MV-4-11 (cell line): ENCODE measurements at regions not wholly inside any gene's neighbourhood (a gene's known extent, or its start where the extent isn't known, plus 50 kb on each side); places are given as distances from the start of the nearest gene placed in this dataset.
"Not testable (repeated sequence)": the region's sequence is repeated elsewhere in the genome, so short reads cannot be mapped to it uniquely, and the experiment has no call there.

Source experiments
- DNase-seq: peaks from one replicate; lab custom pipeline; 2025; lab: John Stamatoyannopoulos, UW

DNA sequence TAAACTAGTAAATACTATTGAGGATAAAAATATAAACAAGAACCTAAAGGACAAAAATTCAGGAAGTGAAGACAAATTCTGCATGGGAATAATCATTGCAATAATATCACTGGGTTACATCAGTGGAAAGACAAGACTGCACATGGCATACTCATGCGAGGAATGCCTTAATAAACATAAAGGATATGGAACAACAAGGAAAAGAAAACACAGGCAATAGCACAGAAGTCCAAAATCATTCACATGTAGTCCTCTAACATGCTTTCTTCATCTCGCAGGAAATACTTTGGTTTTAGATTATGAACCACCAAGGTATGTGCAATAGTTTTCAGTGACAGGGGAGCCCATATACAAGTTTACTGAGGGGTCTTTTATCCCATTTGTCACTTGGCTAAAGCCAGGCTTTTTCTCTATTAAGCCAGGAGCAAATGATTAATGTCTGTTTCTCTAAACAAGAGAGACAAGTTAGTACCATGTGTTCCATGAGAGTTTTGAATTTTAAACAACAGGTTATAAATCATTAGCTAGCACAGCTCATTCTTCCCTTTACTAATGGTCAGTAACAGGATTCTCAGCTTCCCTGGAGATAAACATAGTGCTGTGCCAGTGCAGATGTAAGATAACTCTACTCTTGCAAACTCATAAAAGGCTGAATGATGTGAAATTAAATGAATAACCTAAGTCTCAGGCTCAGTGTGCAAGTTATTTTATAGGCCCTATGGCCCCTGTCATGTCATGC lies 353.6 kb upstream of the FSIP2 start:
- DNase-seq = no peak

DNA sequence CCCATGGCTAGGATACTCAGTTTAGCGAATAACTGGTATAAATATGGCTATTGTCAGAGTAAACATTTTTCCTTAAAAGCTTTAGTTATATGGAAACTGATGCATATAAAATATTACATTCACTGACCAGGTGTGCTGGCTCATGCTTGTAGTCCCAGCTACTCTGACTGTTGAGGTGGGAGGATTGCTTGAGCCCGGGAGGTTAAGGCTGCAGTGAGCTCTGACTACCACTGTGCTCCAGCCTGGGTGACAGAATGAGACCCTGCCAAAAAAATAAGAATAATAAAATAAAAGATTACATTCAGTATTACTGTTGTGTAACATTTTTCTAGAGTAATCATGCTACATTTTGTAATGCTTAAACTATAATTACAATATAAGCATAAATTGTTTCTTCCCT lies 350.4 kb upstream of the FSIP2 start:
- DNase-seq = no peak

DNA sequence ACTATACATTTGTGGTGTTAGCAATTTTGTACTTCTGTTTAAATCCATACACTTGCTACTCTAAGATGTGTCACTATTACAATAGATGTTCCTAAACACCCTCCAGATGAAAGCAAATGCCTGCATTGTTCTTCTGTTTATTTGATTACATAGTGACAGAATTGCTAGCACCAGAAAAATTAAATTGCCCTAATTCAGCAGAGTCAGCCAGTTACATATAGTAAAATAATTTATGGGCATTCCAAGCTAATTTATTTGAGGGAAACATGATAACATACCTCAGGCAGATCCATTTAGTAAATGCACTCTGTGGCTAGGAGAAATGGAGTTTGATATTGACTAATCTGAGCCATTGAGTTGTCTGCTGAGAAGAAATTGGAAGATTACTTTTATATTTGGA lies 347.1 kb upstream of the FSIP2 start:
- DNase-seq = no peak

DNA sequence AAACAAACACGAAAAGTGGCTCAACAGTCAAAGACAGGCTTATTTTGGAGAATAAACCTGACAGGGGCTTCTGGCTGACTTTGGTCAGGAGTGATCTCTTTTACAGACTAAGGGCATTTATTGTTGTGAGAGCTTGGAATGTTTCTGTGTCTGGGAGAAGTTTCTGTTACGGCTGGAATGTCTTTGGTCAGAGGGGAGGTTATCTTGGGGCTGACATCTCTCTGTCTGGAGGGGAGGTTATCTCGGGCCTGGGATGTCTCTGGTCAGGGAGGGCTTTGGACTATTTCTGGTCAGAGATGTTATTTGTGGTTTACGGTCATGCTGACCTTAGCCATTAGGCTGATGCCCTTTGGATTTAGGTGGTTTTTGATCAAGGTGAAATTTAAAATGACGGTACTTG lies 345.5 kb upstream of the FSIP2 start:
- no peak for DNase-seq

DNA sequence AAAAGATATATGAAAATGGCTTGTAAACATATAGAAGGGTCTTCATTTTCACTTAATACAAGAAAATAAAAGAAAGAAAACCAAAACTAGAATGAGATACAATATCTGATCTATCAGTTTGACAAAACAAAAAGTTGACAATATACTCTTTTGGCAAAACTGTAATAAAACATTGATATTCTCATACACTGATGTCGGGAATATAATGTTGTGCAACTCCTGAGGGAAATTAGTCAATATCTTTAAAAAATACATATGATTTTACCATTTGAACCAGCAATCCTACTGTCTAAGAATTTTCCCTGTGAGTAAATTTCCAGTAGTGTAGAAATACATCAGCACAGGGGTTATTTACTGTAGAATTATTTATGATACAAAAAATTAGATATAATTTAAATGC lies 336.1 kb upstream of the FSIP2 start:
- DNase-seq = no peak

DNA sequence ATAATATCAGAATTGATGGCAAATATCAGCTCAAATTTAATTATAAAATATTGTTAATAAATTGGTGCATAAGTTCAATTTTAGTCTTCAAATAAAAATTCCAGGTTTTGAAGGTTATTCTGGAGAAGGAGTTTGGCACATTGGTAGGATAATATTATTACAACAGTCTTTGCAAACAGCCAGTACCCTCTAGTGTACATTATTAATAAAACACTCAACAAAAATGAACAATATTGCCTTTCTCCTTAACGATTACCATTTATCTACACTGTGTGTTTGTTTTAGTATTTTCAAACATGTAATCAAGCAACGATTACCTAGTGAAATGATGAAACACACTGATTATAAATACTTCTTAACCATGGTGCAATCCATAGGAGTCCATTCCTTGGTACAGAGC lies 334.0 kb upstream of the FSIP2 start:
- DNase-seq = no peak

DNA sequence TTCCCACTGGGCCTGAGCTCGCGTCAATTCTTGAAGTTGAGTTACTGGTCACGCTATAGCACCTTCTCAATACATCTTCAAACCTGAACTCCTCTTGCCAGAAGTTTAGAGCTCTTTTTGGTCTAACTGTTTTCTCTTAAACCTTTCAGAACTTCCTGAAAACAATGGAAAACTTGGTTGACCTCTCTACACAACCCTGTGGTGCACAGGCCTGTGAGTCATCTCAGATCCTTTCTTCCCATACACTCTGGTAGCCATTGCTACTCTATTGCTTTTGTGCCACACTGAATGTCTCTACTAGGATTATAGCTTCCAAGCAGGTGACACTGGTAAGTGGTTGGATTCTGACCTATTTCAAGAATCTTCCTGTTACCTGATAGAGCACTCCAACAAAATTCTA lies 321.5 kb upstream of the FSIP2 start:
- no peak for DNase-seq

DNA sequence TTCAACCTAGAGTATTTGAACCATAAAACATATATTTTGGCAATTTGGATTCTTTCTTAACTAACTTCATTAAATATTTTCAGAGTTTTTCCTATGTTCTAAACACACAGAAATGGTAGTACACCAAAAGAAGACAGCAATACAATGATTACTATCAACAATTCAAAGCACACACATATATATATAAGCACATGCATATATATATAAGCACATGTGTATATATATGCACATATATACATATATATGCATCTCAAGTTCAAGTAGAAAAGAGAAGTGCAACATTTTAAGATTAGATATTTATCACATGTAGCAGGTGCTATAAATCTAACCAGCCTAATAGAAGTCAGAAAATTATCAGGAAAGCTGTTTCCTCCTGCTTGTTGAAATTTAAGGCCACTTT lies 320.9 kb upstream of the FSIP2 start:
- no peak for DNase-seq

DNA sequence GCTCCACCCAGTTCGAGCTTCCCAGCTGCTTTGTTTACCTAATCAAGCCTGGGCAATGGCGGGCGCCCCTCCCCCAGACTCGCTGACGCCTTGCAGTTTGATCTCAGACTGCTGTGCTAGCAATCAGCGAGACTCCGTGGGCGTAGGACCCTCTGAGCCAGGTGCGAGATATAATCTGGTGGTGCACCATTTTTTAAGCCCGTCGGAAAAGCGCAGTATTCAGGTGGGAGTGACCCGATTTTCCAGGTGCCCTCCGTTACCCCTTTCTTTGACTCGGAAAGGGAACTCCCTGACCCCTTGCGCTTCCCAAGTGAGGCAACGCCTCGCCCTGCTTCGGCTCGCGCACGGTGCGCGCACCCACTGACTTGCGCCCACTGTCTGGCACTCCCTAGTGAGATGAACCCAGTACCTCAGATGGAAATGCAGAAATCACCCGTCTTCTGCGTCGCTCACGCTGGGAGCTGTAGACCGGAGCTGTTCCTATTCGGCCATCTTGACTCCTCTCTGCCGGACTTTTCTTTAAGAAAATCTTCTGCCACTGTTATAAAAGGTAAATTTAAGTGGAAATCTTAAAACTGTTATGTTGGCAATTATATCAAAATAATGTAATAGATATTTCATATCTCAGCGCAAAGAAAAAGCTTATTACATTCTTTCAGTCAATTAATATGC lies 313.5 kb upstream of the FSIP2 start:
- not testable (repeated sequence) for DNase-seq

DNA sequence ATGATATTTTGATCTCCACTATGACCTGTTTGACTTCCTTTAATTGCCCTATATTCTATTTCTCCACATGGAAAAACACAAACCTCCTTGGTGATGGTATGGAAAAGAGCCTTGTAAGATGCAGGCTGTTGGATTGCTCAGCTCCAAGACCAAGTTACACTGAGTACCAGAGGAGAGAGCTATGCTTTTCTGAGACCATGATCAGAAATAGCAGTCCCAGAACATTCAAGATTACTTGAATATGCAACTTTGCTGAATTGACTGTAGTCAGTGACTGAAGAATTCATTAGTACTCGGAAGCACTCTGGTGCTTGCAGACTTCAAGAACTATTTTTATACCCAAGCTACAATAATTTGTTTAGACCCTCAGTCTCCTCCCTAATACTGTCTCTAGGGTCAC lies 310.6 kb upstream of the FSIP2 start:
- DNase-seq = no peak

DNA sequence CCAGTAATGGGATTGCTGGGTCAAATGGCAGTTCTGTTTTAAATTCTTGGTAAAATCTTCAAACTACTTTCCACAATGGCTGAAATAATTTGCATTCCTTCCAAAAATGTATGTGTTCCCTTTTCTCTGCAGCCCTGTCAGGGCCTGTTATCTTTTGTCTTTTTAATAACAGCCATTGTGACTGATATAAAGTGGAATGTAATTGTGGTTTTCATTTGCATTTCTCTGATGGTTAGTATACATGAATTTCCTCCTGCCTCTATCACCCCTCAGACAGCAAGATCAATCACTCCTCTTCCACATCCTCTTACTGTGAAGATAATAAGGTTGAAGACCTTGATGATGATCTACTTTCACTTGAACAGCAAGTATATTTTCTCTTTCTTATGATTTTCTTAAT lies 304.8 kb upstream of the FSIP2 start:
- no peak for DNase-seq

DNA sequence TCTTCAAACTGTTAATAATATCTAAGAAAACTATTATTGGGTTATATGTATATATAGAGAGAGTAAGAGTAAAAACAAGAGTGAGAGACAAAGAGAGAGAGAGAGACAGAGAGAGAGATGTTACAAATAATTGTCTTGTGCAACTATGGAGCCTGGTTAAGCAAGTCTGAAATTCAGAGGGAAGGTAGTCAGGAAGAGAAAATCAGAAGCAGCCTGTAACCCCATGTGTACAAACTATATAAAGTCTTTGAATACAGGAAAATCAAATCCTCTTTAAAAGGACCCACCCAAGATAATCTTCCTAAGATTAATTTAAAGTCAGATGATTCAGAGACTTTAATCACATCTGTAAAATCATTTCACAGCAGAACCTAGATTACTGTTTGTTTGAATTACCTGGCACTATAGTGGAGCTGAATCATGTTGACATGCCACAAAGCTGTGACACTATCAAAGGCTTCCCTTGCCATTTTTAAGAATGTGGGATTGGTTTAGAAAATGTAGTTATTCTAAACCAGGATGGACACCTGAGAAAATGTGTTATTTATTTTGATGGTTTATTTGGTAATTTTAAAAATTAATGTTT lies 301.7 kb upstream of the FSIP2 start:
- DNase-seq = no peak

DNA sequence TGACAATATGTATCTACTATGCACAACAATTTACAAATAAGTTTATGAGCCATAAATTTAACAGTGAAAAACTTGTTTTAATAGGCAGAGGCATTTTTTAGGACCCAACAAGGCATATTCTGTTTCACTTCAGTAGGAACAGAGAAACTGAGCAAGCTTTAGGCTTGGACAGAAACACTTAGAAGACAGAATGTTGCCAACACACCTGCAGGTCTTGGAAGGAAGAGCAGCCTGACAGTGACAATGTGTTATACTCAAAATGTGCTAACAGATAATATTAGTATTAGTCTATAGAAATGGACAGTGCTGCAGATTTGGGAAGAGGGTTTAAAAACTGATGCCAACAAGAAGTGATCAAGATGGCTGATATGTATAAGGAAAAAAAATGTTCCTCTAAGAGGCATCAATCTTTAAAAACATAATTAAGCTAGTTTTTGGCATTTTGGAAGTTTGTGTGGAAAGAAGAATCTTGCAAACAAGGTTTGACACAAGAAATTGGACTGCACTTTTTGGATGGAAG lies 297.1 kb upstream of the FSIP2 start:
- no peak for DNase-seq

DNA sequence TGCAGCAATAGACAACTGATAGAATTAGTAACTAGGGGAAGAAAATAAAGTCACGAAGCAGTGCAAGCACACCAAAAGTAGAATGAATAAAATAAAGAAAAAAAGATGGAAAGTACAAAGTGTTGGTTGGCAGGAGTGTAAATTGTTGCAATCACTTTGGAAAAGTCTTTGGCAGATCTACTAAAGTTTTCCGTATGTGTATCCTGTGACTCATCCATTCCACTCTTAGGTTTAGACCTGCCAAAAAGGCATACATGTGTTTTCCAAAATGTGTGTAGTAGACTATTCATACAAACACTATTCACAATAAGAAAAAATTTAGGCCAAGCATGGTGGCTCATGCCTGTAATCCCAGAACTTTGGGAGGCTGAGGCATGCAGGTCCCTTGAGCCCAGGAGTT lies 282.1 kb upstream of the FSIP2 start:
- DNase-seq = no peak

DNA sequence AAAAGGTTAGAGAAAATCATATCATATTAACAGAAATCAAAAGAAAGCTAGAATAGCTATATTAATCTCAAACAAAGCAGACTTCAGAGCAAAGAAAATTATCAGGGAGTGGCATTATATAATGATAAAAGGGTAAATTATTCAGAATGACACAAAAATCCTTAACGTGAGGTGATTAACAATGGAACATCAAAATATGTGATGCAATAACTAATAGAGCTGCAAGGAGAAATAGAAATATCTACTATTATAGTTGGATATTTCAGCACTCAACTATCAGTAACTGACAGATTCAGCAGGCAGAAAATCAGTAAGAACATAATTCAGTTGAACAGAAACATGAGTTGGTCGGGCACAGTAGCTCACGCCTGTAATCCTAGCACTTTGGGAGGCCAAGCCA lies 275.1 kb upstream of the FSIP2 start:
- DNase-seq = no peak

DNA sequence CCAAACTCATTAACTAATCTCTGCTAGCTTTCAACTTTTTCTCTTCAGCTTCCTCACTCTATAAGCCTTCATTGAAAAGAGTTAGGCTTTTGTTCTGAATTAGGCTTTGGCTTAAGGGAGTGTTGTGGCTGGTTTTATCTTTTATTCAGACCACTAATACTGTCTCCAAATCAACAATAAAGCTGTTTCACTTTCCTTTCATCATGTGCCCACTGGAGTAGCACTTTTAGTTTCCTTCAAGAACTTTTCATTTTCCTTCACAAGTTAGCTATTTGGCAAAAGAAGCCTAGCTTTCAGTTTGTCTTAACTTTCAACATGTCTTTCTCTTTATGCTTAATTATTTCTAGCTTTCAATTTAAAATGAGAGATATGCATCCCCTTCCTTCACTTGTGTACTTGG lies 271.7 kb upstream of the FSIP2 start:
- DNase-seq = no peak

DNA sequence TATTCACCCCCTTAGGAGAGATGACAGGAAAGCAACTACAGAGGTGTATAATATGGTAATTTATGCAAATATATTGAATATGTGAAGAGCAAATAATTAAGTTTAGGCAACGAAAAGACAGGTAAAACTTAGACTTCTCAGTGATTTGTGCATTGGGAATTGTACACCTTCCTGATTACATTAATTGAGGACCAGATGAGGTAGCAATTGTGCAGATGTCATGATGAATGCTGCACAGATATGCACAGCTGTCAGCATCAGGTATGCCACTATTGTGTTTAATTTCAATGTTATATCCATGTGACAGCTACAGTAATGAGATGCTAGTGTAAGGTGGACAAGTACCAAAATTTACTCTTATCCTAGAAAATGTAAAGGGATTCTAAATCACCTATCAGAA lies 267.2 kb upstream of the FSIP2 start:
- DNase-seq = no peak

DNA sequence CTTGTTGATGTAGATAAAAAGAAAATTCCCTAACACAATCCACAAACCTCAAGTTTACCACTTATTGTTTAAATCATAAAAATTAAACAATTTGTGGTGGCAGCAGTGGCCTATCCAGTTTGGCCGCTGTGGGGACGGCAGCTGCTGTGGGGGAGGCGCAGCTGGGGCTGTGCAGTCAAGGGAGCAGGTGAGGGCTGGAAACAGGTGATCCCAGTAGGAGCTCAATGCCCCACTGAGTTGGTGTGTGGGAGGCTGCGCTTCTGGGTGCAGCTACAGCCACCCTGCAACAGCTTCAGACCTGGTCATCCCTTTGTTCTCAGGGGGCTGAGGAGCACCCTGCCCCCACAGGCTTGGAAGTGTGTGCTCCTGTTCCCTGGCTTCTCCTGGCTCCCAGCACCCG lies 266.0 kb upstream of the FSIP2 start:
- no peak for DNase-seq

DNA sequence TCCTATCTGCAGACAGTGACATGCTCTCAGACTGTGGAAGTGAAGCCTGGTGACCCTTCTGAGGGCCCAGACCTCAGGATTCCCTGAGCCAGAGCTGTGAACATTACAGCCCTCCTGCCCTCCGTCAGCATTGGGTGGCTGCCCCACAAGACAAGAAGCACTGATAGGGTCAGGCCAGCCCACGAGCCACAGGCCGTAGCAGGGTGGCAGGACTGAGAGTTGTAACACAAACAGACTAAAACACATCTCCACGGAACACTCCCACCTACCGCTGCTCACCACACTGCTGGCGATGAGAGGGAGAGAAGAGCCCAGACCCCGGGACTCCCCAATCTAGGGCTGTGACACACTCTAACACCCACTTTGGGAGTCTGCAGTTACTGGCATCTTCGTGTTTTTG lies 264.8 kb upstream of the FSIP2 start:
- DNase-seq = no peak

DNA sequence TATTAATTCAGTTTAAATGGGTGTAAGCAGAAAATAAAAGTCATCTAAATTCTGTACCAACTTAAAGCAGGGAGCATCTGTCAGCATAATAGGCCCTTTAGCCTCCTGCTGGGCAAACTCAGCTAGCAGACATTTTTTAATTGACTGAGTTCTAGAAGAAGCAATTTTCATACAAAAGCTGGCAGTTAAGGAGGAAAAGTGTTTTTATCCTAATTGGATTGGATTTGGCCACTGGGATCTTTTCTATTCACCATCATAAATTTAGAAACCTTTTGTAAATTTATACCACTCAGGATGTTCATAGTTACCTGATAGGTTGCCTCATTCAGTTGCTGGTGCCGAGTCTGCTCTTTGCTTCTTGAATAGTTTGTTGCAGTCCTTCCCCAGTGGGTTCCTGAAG lies 262.7 kb upstream of the FSIP2 start:
- DNase-seq = no peak

DNA sequence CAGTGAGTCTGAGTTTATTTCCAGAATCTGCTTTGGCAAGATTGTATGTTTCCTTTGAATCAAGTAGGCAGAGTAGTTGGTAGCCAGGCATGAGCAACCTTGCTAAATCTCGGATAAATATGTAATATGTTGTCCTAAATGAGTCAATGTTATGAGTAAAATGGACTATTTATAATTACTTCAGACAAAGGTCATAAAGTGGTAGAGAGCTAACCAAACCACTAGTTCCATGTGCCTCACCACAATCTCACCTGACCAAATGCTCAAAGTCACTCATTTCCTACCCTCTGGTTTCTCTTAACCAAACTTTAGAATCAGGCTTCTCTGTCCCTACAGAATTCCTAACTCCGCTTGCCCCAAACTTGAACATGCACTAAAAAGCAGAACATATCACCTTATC lies 261.2 kb upstream of the FSIP2 start:
- DNase-seq = no peak

DNA sequence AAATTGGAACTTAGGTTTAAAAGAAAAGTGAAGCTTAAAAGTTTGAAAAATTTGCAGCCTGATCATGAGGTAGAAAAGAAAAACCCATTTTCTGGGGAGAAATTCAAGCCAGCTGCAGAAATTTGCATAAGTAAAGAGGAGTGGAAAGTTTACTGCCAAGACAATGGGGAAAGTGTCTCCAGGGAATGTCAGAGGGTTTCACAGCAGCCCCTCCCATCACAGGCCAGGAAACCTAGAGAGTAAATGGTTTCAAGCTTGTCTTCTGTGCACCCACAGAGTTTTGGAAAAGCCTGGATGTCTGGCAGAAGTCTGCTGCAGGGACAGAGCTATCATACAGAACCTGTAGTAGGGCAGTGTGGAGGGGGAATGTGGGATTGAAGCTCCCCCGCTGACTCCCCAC lies 254.0 kb upstream of the FSIP2 start:
- DNase-seq = no peak

DNA sequence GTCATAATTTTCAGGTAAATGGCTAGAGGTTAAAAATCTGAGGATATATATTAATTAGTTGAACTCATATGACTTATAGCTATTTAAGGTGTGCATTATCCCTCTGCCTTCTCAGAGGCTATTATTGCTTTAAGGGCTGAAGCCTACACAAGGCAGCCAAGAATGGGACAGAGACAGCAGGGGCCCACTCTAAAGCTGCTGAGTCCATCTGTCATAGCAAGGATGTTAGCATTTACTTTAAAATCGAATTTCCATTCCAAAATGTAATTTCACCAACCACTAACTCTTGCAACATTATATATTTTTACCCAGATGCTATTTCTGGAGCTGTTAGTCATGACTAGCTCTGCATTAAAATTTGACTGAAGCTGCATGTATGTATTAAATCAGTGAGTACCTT lies 236.3 kb upstream of the FSIP2 start:
- DNase-seq = peak; percentile 76

DNA sequence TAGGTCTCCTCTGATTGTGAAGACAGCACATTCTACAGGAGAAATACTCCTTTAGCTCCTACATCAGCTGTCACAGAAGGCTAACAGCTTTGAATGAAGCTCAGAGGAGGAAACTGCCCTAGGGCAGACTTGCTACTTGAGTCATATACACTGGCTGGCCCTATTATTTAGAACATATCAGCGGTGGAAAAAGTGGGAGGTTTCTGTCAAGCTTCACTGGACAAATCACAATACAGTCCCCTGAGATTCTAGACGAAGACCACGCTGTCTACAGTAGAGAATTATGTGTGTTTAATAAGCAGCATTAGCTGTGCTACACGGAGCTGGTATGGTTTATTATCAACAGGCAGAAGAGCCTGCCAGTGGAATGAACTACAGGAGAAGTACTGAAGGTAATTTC lies 230.9 kb upstream of the FSIP2 start:
- no peak for DNase-seq
